ENCODE measurements at regions not wholly inside any gene's neighbourhood (a gene's known extent, or its start where the extent isn't known, plus 50 kb on each side); places are given as distances from the start of the nearest gene placed in this dataset.

DNA sequence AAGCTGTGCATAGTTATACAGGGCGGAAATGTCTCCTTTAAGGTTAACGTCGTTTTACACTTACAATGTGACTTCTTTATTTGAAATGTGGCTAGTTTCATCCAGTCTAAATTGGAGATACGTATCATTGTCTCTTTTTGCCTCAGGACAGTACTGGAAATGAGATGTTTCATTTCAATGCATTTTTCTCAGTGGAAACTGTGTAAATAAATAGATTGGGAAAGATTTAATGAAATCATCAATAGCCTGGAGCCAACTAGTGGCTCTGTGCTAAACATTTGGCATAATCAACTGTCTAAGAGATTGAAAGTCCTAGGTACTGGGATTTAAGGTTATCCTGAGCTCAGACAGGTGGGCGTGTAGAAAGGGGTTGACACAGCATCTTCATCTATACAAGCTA is 691.5 kb upstream of the CCDC54 start:
- H3K27ac ChIP-seq = no peak overlapping the region
- TF ChIP-seq CTCF (IDR thresholded peaks at IDR 0.05) = no peak
- H3K4me1 ChIP-seq = no peaks in the 10 kb centered on the region
- no peak for DNase-seq
- intact Hi-C loops (cut with DNase I; ENCODE audit: low total_unique reads) = no loop called here
- no peaks in the 10 kb centered on the region for H3K27me3 ChIP-seq
- no peaks in the 10 kb centered on the region for H3K36me3 ChIP-seq
- no peaks in the 10 kb centered on the region for H3K9me3 ChIP-seq
- no peak overlapping the region for H3K4me3 ChIP-seq

DNA sequence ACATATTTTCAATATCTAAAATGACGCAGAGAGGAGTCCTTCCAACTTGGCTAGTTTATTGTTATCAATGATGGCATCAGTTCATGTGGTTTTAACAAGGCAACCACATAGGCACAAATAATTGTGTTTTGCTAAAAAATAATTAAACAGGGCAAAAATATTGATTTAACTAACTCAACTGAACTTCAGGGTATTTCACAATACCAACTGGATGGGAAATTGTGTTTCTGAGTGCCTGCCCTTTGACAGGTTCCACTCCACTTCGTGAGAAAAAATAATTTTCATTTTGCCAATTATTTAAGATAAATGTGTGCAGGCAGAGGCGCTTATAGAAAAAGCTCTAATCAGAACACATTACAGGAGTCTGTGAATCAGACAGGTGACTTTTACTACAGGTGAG is 689.3 kb upstream of the CCDC54 start:
- no peaks in the 10 kb centered on the region for H3K9me3 ChIP-seq
- no peak overlapping the region for H3K4me3 ChIP-seq
- DNase-seq = no peak
- intact Hi-C loops (cut with DNase I; ENCODE audit: low total_unique reads) = no loop called here
- TF ChIP-seq CTCF (IDR thresholded peaks at IDR 0.05) = no peak
- H3K36me3 ChIP-seq = no peaks in the 10 kb centered on the region
- no peaks in the 10 kb centered on the region for H3K27me3 ChIP-seq
- no peak overlapping the region for H3K27ac ChIP-seq
- no peaks in the 10 kb centered on the region for H3K4me1 ChIP-seq

- peak in 1 of 2 donors; percentile 54 for DNase-seq
- no peaks in the 10 kb centered on the region for H3K27me3 ChIP-seq
- no peaks in the 10 kb centered on the region for H3K36me3 ChIP-seq
- H3K4me3 ChIP-seq = no peak overlapping the region
- intact Hi-C loops (cut with DNase I; ENCODE audit: low total_unique reads) = no loop called here
- H3K9me3 ChIP-seq = no peaks in the 10 kb centered on the region
- TF ChIP-seq CTCF (IDR thresholded peaks at IDR 0.05) = no peak
- no peaks in the 10 kb centered on the region for H3K4me1 ChIP-seq
- H3K27ac ChIP-seq = no peak overlapping the region
These were observed 688.8 kb upstream of the CCDC54 start for GRCh38 chr3:106688464-106688863.

- intact Hi-C loops (cut with DNase I; ENCODE audit: low total_unique reads) = no loop called here
- Histone ChIP-seq H3K9me3 (no peaks in the 10 kb centered on the region), H3K4me1 (no peaks in the 10 kb centered on the region), H3K36me3 (no peaks in the 10 kb centered on the region), H3K27me3 (no peaks in the 10 kb centered on the region), H3K27ac (no peak overlapping the region), H3K4me3 (no peak overlapping the region)
- DNase-seq = no peak
- TF ChIP-seq CTCF (IDR thresholded peaks at IDR 0.05) = no peak
These were observed 685.8 kb upstream of the CCDC54 start for GRCh38 chr3:106691476-106691875.

GRCh38 chr3:106692624-106693023 is 684.6 kb upstream of the CCDC54 start:
- Histone ChIP-seq H3K27ac (no peak overlapping the region), H3K27me3 (no peaks in the 10 kb centered on the region), H3K9me3 (no peaks in the 10 kb centered on the region), H3K4me3 (no peak overlapping the region), H3K36me3 (no peaks in the 10 kb centered on the region), H3K4me1 (no peaks in the 10 kb centered on the region)
- no peak for DNase-seq
- intact Hi-C loops (cut with DNase I; ENCODE audit: low total_unique reads) = no loop called here
- no peak for TF ChIP-seq CTCF (IDR thresholded peaks at IDR 0.05)

GRCh38 chr3:106699122-106699521 is 678.1 kb upstream of the CCDC54 start:
- intact Hi-C loops (cut with DNase I; ENCODE audit: low total_unique reads) = no loop called here
- no peak for TF ChIP-seq CTCF (IDR thresholded peaks at IDR 0.05)
- no peaks in the 10 kb centered on the region for H3K36me3 ChIP-seq
- H3K9me3 ChIP-seq = no peaks in the 10 kb centered on the region
- H3K4me1 ChIP-seq = no peaks in the 10 kb centered on the region
- H3K4me3 ChIP-seq = no peak overlapping the region
- no peak for DNase-seq
- no peak overlapping the region for H3K27ac ChIP-seq
- no peaks in the 10 kb centered on the region for H3K27me3 ChIP-seq

All from tibial artery (tissue), 4 donors.